H1 (cell line): ENCODE measurements at regions not wholly inside any gene's neighbourhood (a gene's known extent, or its start where the extent isn't known, plus 50 kb on each side); places are given as distances from the start of the nearest gene placed in this dataset.

ENCODE experiments used
- CTCF ChIA-PET: fragments of 300-600 bp; sonication (Branson Sonifier 250); formaldehyde crosslinking; loops from one replicate; lab custom pipeline; 2021; ENCODE audit not compliant: partially characterized antibody; lab: Charles Lee
- POLR2A ChIA-PET: fragments of 300-600 bp; sonication (Branson Sonifier 250); formaldehyde crosslinking; loops from one replicate; lab custom pipeline; 2021; ENCODE audit warnings: inconsistent platforms; ENCODE audit not compliant: partially characterized antibody; lab: Charles Lee
- DNase-seq, 2 experiments: peaks; one replicate each; pipeline versions ENCODE4 v3.0.0 to v3.0.0-alpha.2; 2010 to 2022; ENCODE audit warnings: low spot score in 2 of 2, low read depth in 1 of 2, mixed read lengths in 1 of 2
- FAIRE-seq: peaks from 2 replicates; lab custom pipeline; 2011; peaks lifted over from hg19 to GRCh38; lab: Jason Lieb, UNC
- H2AFZ ChIP-seq: 2 replicates; pipeline ENCODE4 v1.8.1; 2012; ENCODE audit warnings: low read length, inconsistent platforms
- H2AK5ac ChIP-seq: 2 replicates; pipeline ENCODE4 v1.6.1; 2013; ENCODE audit warnings: low read depth, low read length
- H2BK120ac ChIP-seq: replicated peaks from 2 replicates; pipeline ENCODE3; 2013; ENCODE audit warnings: low read depth, low read length, inconsistent platforms
- H2BK12ac ChIP-seq: 2 replicates; pipeline ENCODE4 v1.6.1; 2013; ENCODE audit warnings: low read depth, low read length
- H2BK15ac ChIP-seq: 2 replicates; pipeline ENCODE4 v1.6.1; 2013; ENCODE audit warnings: low read length
- H2BK20ac ChIP-seq: 2 replicates; pipeline ENCODE4 v1.6.1; 2013; ENCODE audit warnings: low read length
- H2BK5ac ChIP-seq: 2 replicates; pipeline ENCODE4 v1.6.1; 2013; ENCODE audit warnings: low read depth, low read length
- H3K14ac ChIP-seq: 2 replicates; pipeline ENCODE4 v1.6.1; 2013; ENCODE audit warnings: inconsistent platforms; ENCODE audit not compliant: insufficient read length
- H3K18ac ChIP-seq: 2 replicates; pipeline ENCODE4 v1.6.1; 2013; ENCODE audit warnings: low read length; ENCODE audit errors: extremely low read depth
- H3K23ac ChIP-seq: 2 replicates; pipeline ENCODE4 v1.6.1; 2013; ENCODE audit warnings: inconsistent platforms; ENCODE audit not compliant: insufficient read length
- H3K23me2 ChIP-seq: 2 replicates; pipeline ENCODE4 v1.6.1; 2013; ENCODE audit warnings: low read depth, low read length
- H3K27ac ChIP-seq: 2 replicates; pipeline ENCODE4 v1.6.1; 2011; ENCODE audit warnings: low read depth, low read length, inconsistent platforms
- H3K27me3 ChIP-seq, 4 experiments: replicated peaks in 1 of 4; 1 replicate in 1 of 4; 2 replicates in 3 of 4; pipeline versions ENCODE4 v1.6.1 to v1.8.1; 2011 to 2013; ENCODE audit warnings: low read length in 3 of 4, mild to moderate bottlenecking in 3 of 4, inconsistent platforms in 2 of 4, mixed read lengths in 2 of 4, moderate library complexity in 1 of 4; ENCODE audit not compliant: control insufficient read depth in 3 of 4, insufficient read depth in 3 of 4; ENCODE audit errors: extremely low read depth in 1 of 4
- H3K36me3 ChIP-seq, 4 experiments: 2 replicates each; pipeline versions ENCODE4 v1.6.1 to v1.8.1; 2011 to 2013; ENCODE audit warnings: mild to moderate bottlenecking in 4 of 4, low read length in 3 of 4, moderate library complexity in 2 of 4, control low read depth in 1 of 4, inconsistent platforms in 1 of 4; ENCODE audit not compliant: insufficient read depth in 4 of 4, control insufficient read depth in 2 of 4
- H3K4ac ChIP-seq: replicated peaks from 2 replicates; pipeline ENCODE3; 2013; ENCODE audit warnings: low read length, low read depth, mixed read lengths, inconsistent platforms; ENCODE audit not compliant: insufficient read length
- H3K4me1 ChIP-seq, 4 experiments: replicated peaks in 1 of 4; 1 replicate in 1 of 4; 2 replicates in 3 of 4; pipeline versions ENCODE4 v1.6.1 to v1.8.1; 2011 to 2013; ENCODE audit warnings: low read length in 3 of 4, inconsistent platforms in 2 of 4, mixed read lengths in 1 of 4; ENCODE audit not compliant: insufficient read depth in 4 of 4, control insufficient read depth in 3 of 4
- H3K4me2 ChIP-seq, 2 experiments: 2 replicates each; pipeline versions ENCODE4 v1.6.1 to v1.8.1; 2011 to 2013; ENCODE audit warnings: low read depth in 2 of 2, low read length in 2 of 2, control low read depth in 1 of 2, inconsistent platforms in 1 of 2, mild to moderate bottlenecking in 1 of 2; ENCODE audit not compliant: insufficient read depth in 1 of 2
- H3K4me3 ChIP-seq, 4 experiments: fragments of 200-600, 300-600 bp in 1 of 4; sonication (generic), shearing (Covaris generic), sonication (Bioruptor Twin) in 1 of 4; 2 replicates each; pipeline versions ENCODE4 v1.5.1 to v1.8.1; 2011 to 2016; ENCODE audit warnings: low read length in 4 of 4, low read depth in 3 of 4, control low read depth in 2 of 4, inconsistent platforms in 2 of 4, mild to moderate bottlenecking in 2 of 4, mixed read lengths in 1 of 4, moderate library complexity in 1 of 4; ENCODE audit not compliant: insufficient read depth in 2 of 4; ENCODE audit errors: extremely low read depth in 1 of 4
- H3K56ac ChIP-seq: replicated peaks from 2 replicates; pipeline ENCODE3; 2013; ENCODE audit warnings: low read depth, mild to moderate bottlenecking, mixed read lengths, low read length, inconsistent platforms; ENCODE audit not compliant: insufficient read length
- H3K79me1 ChIP-seq: 2 replicates; pipeline ENCODE4 v1.6.1; 2013; ENCODE audit warnings: low read depth, low read length, control low read depth
- H3K79me2 ChIP-seq, 2 experiments: 2 replicates each; pipeline versions ENCODE4 v1.6.1 to v1.8.1; 2012 to 2013; ENCODE audit warnings: low read length in 2 of 2, mild to moderate bottlenecking in 2 of 2, inconsistent platforms in 1 of 2; ENCODE audit not compliant: insufficient read depth in 2 of 2, control insufficient read depth in 1 of 2
- H3K9ac ChIP-seq, 4 experiments: replicated peaks in 1 of 4; 1 replicate in 1 of 4; 2 replicates in 3 of 4; pipeline versions ENCODE4 v1.6.1 to v1.8.1; 2011 to 2013; ENCODE audit warnings: low read depth in 3 of 4, low read length in 3 of 4, control low read depth in 2 of 4, mild to moderate bottlenecking in 2 of 4, moderate library complexity in 2 of 4, inconsistent platforms in 1 of 4; ENCODE audit errors: extremely low read depth in 1 of 4
- H3K9me3 ChIP-seq, 2 experiments: 2 replicates each; pipeline versions ENCODE4 v1.6.1 to v1.8.1; 2012 to 2013; ENCODE audit warnings: mild to moderate bottlenecking in 2 of 2, moderate library complexity in 2 of 2, control low read depth in 1 of 2, inconsistent platforms in 1 of 2, low read depth in 1 of 2, low read length in 1 of 2, mixed read lengths in 1 of 2; ENCODE audit not compliant: insufficient read depth in 2 of 2
- H4K20me1 ChIP-seq, 2 experiments: replicated peaks in 1 of 2; 2 replicates each; pipeline versions ENCODE3 to v1.8.1; 2011 to 2013; ENCODE audit warnings: inconsistent platforms in 2 of 2, low read length in 2 of 2, mild to moderate bottlenecking in 1 of 2; ENCODE audit not compliant: insufficient read depth in 2 of 2, control insufficient read depth in 1 of 2
- H4K5ac ChIP-seq: 2 replicates; pipeline ENCODE4 v1.6.1; 2013; ENCODE audit warnings: low read length, low read depth, mixed read lengths, inconsistent platforms; ENCODE audit not compliant: insufficient read length
- H4K8ac ChIP-seq: 2 replicates; pipeline ENCODE4 v1.8.0; 2013; ENCODE audit warnings: mild to moderate bottlenecking, moderate library complexity, low read length, inconsistent platforms; ENCODE audit not compliant: insufficient read depth; ENCODE audit errors: extremely low read depth
- H4K91ac ChIP-seq: replicated peaks from 2 replicates; pipeline ENCODE3; 2013; ENCODE audit warnings: low read length, mixed read lengths, inconsistent platforms; ENCODE audit not compliant: insufficient read length
- BRCA1 ChIP-seq: IDR thresholded peaks from 2 replicates; pipeline ENCODE4 v1.6.1; 2012; ENCODE audit warnings: low read depth, low read length, improper control_type of control experiment
- CBX5 ChIP-seq: fragments of 300-800, 300-1000 bp; sonication (generic); IDR thresholded peaks from 2 replicates; pipeline ENCODE4 v1.7.1; 2016; ENCODE audit warnings: antibody characterized with exemption, low read length, low read depth
- CHD1 ChIP-seq: IDR thresholded peaks from 2 replicates; pipeline ENCODE4 v1.6.1; 2012; ENCODE audit warnings: low read depth, low read length, improper control_type of control experiment
- GTF2F1 ChIP-seq: IDR thresholded peaks from 2 replicates; pipeline ENCODE4 v1.6.1; 2012; ENCODE audit warnings: low read depth, low read length, improper control_type of control experiment, borderline replicate concordance
- HDAC6 ChIP-seq: IDR thresholded peaks from one replicate; pipeline ENCODE4 v1.7.1; 2012; ENCODE audit warnings: low read depth, mild to moderate bottlenecking, inconsistent platforms, low read length, moderate library complexity
- NRF1 ChIP-seq: IDR thresholded peaks from 2 replicates; pipeline ENCODE4 v1.6.1; 2011; ENCODE audit warnings: mild to moderate bottlenecking, low read depth, low read length, improper control_type of control experiment
- SAP30 ChIP-seq: fragments of 300-600 bp; sonication (generic); IDR thresholded peaks from 2 replicates; pipeline ENCODE4 v1.7.1; 2012; ENCODE audit warnings: low read length, moderate library complexity, mild to moderate bottlenecking, inconsistent platforms; ENCODE audit not compliant: insufficient read depth, insufficient replicate concordance
- SP4 ChIP-seq: IDR thresholded peaks from 2 replicates; pipeline ENCODE4 v1.6.1; 2012; ENCODE audit warnings: low read length, inconsistent platforms
- TAF1 ChIP-seq: IDR thresholded peaks from 2 replicates; pipeline ENCODE4 v1.6.1; 2011; ENCODE audit warnings: mild to moderate bottlenecking, low read depth, low read length
- ZNF274 ChIP-seq: IDR thresholded peaks from 2 replicates; pipeline ENCODE4 v1.7.0; 2012; ENCODE audit warnings: low read length, borderline replicate concordance; ENCODE audit errors: extremely low read depth
- WGBS, 2 experiments: shearing (Covaris generic) in 1 of 2; methylation state at CpG; one replicate each; pipeline versions ENCODE4 v1.1.6 to v1.1.7; 2013 to 2015; ENCODE audit warnings: low lambda C conversion rate in 2 of 2, mixed read lengths in 2 of 2, inconsistent platforms in 1 of 2, low coverage in 1 of 2, missing lambda C conversion rate in 1 of 2; ENCODE audit not compliant: insufficient replicate concordance in 2 of 2, insufficient coverage in 1 of 2, insufficient read length in 1 of 2; ENCODE audit errors: extremely low coverage in 1 of 2, missing lambda C conversion rate in 1 of 2; 5-methylcytosine and 5-hydroxymethylcytosine counted together
- TF ChIP-seq, protein P1 (sequence below): IDR thresholded peaks from 2 replicates; pipeline ENCODE4 v1.6.1; 2012; ENCODE audit warnings: inconsistent platforms
- TF ChIP-seq, protein P2 (sequence below): IDR thresholded peaks from 2 replicates; pipeline ENCODE4 v1.6.1; 2011; ENCODE audit warnings: low read length, improper control_type of control experiment

GRCh38 chr3:16114429-16114828 is 60.1 kb upstream of the GALNT15 start:
- Histone ChIP-seq H3K23me2 (no peaks in the 10 kb centered on the region), H3K79me1 (no peaks in the 10 kb centered on the region), H4K91ac (no peak overlapping the region), H2BK15ac (no peak overlapping the region), H3K4ac (no peak overlapping the region), H2AFZ (no peak overlapping the region), H2BK120ac (no peak overlapping the region), H3K4me2 (no peak overlapping the region), H3K79me2 (no peaks in the 10 kb centered on the region), H2BK20ac (no peak overlapping the region), H2BK5ac (no peak overlapping the region), H4K8ac (no peak overlapping the region), H3K27ac (no peak overlapping the region), H3K23ac (no peak overlapping the region), H2AK5ac (no peak overlapping the region), H3K36me3 (no peaks in the 10 kb centered on the region), H3K27me3 (no peaks in the 10 kb centered on the region), H3K14ac (no peak overlapping the region), H4K20me1 (no peaks in the 10 kb centered on the region), H3K9ac (no peak overlapping the region), H3K9me3 (no peaks in the 10 kb centered on the region; a peak in 2 of 4 replicates), H3K4me3 (no peak overlapping the region), H3K18ac (no peak overlapping the region), H3K56ac (no peak overlapping the region), H3K4me1 (no peaks in the 10 kb centered on the region), H2BK12ac (no peak overlapping the region), H4K5ac (no peak overlapping the region)
- DNase-seq (no peak), FAIRE-seq (no peak)
- POLR2A ChIA-PET, result no interaction called here
- 93% methylated on average over 2 of the region's 2 CpGs; no CpG with 5 or more reads in 1 of the 2 experiments for WGBS, 2 experiments
- CTCF ChIA-PET, result no interaction called here
- no peak for TF ChIP-seq ZNF274
- no peak for TF ChIP-seq CHD1
- TF ChIP-seq CBX5, result no peak
- no peak for TF ChIP-seq BRCA1
- TF ChIP-seq NRF1, result no peak
- TF ChIP-seq, protein P1, sequence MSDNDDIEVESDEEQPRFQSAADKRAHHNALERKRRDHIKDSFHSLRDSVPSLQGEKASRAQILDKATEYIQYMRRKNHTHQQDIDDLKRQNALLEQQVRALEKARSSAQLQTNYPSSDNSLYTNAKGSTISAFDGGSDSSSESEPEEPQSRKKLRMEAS, result no peak
- TF ChIP-seq SP4, result no peak
- TF ChIP-seq, protein P2, sequence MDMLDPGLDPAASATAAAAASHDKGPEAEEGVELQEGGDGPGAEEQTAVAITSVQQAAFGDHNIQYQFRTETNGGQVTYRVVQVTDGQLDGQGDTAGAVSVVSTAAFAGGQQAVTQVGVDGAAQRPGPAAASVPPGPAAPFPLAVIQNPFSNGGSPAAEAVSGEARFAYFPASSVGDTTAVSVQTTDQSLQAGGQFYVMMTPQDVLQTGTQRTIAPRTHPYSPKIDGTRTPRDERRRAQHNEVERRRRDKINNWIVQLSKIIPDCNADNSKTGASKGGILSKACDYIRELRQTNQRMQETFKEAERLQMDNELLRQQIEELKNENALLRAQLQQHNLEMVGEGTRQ, result no peak
- no peak for TF ChIP-seq HDAC6
- no peak for TF ChIP-seq SAP30
- no peak for TF ChIP-seq GTF2F1
- no peak for TF ChIP-seq TAF1
- TF ChIP-seq, all 59 proteins: peak for 0
